Left lung (tissue), 4 donors: ENCODE measurements at regions not wholly inside any gene's neighbourhood (a gene's known extent, or its start where the extent isn't known, plus 50 kb on each side); places are given as distances from the start of the nearest gene placed in this dataset.

Experiments used
- ATAC-seq: fragments of 200-7000 bp; cut with Tn5 transposase; one replicate; pipeline ENCODE4 v1.9.1; 2020; ENCODE audit warnings: moderate library complexity
- DNase-seq, 4 donors: peaks; one replicate each; pipeline ENCODE4 v3.0.0-alpha.2; 2013 to 2020
- H3K27ac ChIP-seq, 2 donors: fragments of 200-600 bp; sonication (generic) in 1 of 2; one replicate each; pipeline versions ENCODE4 v1.5.0 to v1.8.0; 2020 to 2021
- H3K27me3 ChIP-seq, 2 donors: fragments of 200-600 bp; sonication (generic) in 1 of 2; one replicate each; pipeline versions ENCODE4 v1.5.0 to v1.8.0; 2020 to 2021
- H3K36me3 ChIP-seq, 2 donors: fragments of 200-600 bp; sonication (generic) in 1 of 2; one replicate each; pipeline versions ENCODE4 v1.5.0 to v1.8.0; 2020 to 2021
- H3K4me1 ChIP-seq, 2 donors: fragments of 200-600 bp; one replicate each; pipeline ENCODE4 v1.8.0; 2021
- H3K4me3 ChIP-seq, 2 donors: fragments of 200-600 bp; sonication (generic) in 1 of 2; one replicate each; pipeline versions ENCODE4 v1.5.0 to v1.8.0; 2020 to 2021; ENCODE audit warnings: mild to moderate bottlenecking in 1 of 2
- H3K9me3 ChIP-seq, 2 donors: fragments of 200-600 bp; sonication (generic) in 1 of 2; one replicate each; pipeline versions ENCODE4 v1.5.0 to v1.8.0; 2020 to 2021
- intact Hi-C, 2 donors: fragments of 100-400 bp; cut with DNase I; formaldehyde crosslinking; loops; one replicate each; pipeline versions ENCODE4 v1.11.2 to v1.14.2; 2022
- TF ChIP-seq, protein P1 (sequence below), 2 donors: fragments of 200-600 bp; sonication (generic) in 1 of 2; IDR thresholded peaks; one replicate each; pipeline versions ENCODE4 v1.5.0 to v1.8.0; 2021; ENCODE audit warnings: antibody characterized with exemption in 2 of 2
- donor health status: DM: no; HTN: yes; CAD: no.
- donor health status: DM: no; HTN: no; CAD: no.

- ATAC-seq (no peak), DNase-seq (no peak)
- Histone ChIP-seq H3K27me3 (no peaks in the 10 kb centered on the region), H3K36me3 (no peaks in the 10 kb centered on the region), H3K4me1 (no peaks in the 10 kb centered on the region), H3K9me3 (no peaks in the 10 kb centered on the region), H3K4me3 (no peak overlapping the region), H3K27ac (no peak overlapping the region)
- intact Hi-C loops, result no loop called here
- TF ChIP-seq, protein P1, sequence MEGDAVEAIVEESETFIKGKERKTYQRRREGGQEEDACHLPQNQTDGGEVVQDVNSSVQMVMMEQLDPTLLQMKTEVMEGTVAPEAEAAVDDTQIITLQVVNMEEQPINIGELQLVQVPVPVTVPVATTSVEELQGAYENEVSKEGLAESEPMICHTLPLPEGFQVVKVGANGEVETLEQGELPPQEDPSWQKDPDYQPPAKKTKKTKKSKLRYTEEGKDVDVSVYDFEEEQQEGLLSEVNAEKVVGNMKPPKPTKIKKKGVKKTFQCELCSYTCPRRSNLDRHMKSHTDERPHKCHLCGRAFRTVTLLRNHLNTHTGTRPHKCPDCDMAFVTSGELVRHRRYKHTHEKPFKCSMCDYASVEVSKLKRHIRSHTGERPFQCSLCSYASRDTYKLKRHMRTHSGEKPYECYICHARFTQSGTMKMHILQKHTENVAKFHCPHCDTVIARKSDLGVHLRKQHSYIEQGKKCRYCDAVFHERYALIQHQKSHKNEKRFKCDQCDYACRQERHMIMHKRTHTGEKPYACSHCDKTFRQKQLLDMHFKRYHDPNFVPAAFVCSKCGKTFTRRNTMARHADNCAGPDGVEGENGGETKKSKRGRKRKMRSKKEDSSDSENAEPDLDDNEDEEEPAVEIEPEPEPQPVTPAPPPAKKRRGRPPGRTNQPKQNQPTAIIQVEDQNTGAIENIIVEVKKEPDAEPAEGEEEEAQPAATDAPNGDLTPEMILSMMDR (IDR thresholded peaks at IDR 0.05), result no peak
Observed at GRCh38 chr5:167822241-167822640, 469.2 kb upstream of the WWC1 start.

- TF ChIP-seq, protein P1 (IDR thresholded peaks at IDR 0.05), result no peak
- Histone ChIP-seq H3K27me3 (no peaks in the 10 kb centered on the region), H3K36me3 (no peaks in the 10 kb centered on the region), H3K4me1 (no peaks in the 10 kb centered on the region), H3K27ac (no peak overlapping the region), H3K9me3 (no peaks in the 10 kb centered on the region), H3K4me3 (no peak overlapping the region)
- no peak for ATAC-seq
- no peak for DNase-seq
- intact Hi-C loops, result no loop called here
Observed at GRCh38 chr5:167823405-167823804, 468.0 kb upstream of the WWC1 start.

GRCh38 chr5:167827766-167828165, 463.7 kb upstream of the WWC1 start:
- Histone ChIP-seq H3K4me1 (no peaks in the 10 kb centered on the region), H3K4me3 (no peak overlapping the region), H3K27me3 (no peaks in the 10 kb centered on the region), H3K9me3 (no peaks in the 10 kb centered on the region), H3K27ac (no peak overlapping the region), H3K36me3 (no peaks in the 10 kb centered on the region)
- TF ChIP-seq, protein P1 (IDR thresholded peaks at IDR 0.05), result no peak
- no peak for ATAC-seq
- DNase-seq, result no peak
- intact Hi-C loops, result no loop called here

DNA sequence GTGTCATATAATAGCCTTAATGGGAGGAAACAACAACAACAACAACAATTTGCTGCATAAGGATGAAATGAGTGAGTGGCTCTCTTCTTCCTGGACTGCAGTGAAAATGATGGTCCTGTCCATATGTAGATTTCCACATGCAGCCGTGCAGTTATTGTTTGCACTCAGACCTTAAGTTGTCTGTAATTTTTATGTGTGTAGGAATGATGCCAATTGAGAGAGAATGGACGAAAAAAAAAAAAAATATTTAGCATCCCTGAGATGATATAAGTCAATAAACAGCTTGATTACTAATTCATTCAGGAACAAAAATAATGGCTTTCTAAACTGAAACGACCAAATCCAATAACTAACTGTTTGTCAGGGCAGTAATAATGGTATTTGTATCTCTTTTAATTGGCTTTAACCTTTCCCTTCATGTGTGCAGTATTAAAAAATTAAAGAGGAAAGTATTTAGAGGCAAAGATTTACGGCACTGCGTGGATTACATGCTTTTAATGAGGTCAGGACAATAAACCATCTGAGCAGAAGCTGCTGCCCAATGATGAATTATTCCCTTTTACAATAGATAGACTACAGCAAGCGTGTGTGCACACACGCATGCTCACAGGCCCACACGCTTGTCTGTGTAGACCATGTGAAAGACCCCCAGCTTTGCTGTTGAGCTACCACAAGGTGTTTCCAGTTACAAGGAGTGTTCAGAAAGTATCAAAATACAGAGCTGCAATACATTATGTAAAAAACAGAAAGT, 459.5 kb upstream of the WWC1 start:
- DNase-seq (no peak), ATAC-seq (no peak)
- H3K9me3 ChIP-seq, result no peaks in the 10 kb centered on the region
- H3K27ac ChIP-seq, result no peak overlapping the region
- TF ChIP-seq, protein P1 (IDR thresholded peaks at IDR 0.05), result no peak
- H3K4me1 ChIP-seq, result no peaks in the 10 kb centered on the region
- intact Hi-C loops, result no loop called here
- H3K36me3 ChIP-seq, result no peaks in the 10 kb centered on the region
- H3K27me3 ChIP-seq, result no peaks in the 10 kb centered on the region
- no peak overlapping the region for H3K4me3 ChIP-seq

DNA sequence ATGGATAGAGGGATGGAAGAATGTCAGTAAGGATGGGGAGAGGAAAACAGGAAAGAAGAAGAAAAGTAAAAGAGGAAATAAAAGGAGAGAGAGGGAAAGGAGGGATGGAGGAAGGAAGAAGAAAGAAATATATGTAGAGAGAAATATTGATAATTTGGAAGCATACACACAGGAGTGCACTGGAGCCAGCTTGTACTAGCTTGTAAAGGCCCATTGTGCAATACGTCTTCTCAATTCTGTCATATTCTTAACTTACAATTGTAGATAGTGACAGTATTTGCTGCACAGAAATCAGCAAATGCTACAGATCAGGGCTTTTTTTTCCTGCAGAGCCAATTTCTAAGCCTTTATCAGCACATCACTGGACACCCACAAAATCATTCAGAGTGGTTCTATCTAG, 458.8 kb upstream of the WWC1 start:
- H3K27me3 ChIP-seq, result no peaks in the 10 kb centered on the region
- H3K27ac ChIP-seq, result no peak overlapping the region
- no peaks in the 10 kb centered on the region for H3K9me3 ChIP-seq
- TF ChIP-seq, protein P1 (IDR thresholded peaks at IDR 0.05), result no peak
- no peak overlapping the region for H3K4me3 ChIP-seq
- ATAC-seq (no peak), DNase-seq (no peak)
- no peaks in the 10 kb centered on the region for H3K4me1 ChIP-seq
- no peaks in the 10 kb centered on the region for H3K36me3 ChIP-seq
- intact Hi-C loops, result no loop called here
